ENCODE measurements at regions not wholly inside any gene's neighbourhood (a gene's known extent, or its start where the extent isn't known, plus 50 kb on each side); places are given as distances from the start of the nearest gene placed in this dataset.

DNA sequence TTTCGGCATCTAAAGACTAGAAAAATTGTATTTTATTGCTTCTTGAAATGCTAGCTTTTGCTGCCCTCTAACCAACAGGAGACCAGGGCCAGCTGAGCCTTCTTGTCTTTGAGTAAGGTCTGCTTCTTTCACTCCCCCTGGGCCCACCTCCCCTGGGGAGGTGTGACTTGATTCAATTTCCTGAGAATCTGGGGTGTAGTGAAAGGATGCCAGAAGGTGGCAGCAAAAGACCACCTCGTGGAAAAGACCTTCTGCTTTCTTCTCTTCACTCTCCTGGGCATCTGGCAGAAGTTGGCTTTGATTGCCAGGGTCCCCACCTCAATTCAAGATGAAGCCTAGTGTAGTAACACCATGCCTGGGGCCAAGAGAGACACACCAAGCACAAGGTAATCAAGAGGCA is 96.5 kb upstream of the MAOA start:
- Histone ChIP-seq H3K18ac (ENCODE audit: low read length) (no peak overlapping the region), H2BK12ac (ENCODE audit: low read length) (no peak overlapping the region), H3K9ac (ENCODE audit: low read length) (no peak overlapping the region), H3K27me3 (ENCODE audit: insufficient read depth, low read length) (no peaks in the 10 kb centered on the region), H3K27ac (ENCODE audit: low read depth, low read length) (no peak overlapping the region), H2BK5ac (ENCODE audit: low read depth, low read length, poor library complexity) (no peak overlapping the region), H3K4me1 (ENCODE audit: control insufficient read depth in 1 of 2, insufficient read depth in 2 of 2, low read length in 2 of 2) (no peaks in the 10 kb centered on the region), H2AFZ (ENCODE audit: insufficient read depth, low read length, poor library complexity) (no peak overlapping the region), H3K14ac (ENCODE audit: low read length) (no peak overlapping the region), H3K79me2 (ENCODE audit: control insufficient read depth, insufficient read depth, low read length, poor library complexity) (no peaks in the 10 kb centered on the region), H3K9me3 (ENCODE audit: insufficient read depth, low read depth, low read length) (no peaks in the 10 kb centered on the region), H3K4me3 (ENCODE audit: low read depth, low read length) (no peak overlapping the region), H4K8ac (ENCODE audit: low read depth, low read length) (no peak overlapping the region), H3K23ac (ENCODE audit: low read length) (no peak overlapping the region), H3K4me2 (ENCODE audit: low read length) (no peak overlapping the region), H2BK120ac (ENCODE audit: insufficient read depth, low read length, poor library complexity) (no peak overlapping the region), H3K4ac (ENCODE audit: low read depth, low read length) (no peak overlapping the region), H3K36me3 (ENCODE audit: control insufficient read depth in 1 of 2, insufficient read depth in 2 of 2, low read length in 2 of 2) (no peaks in the 10 kb centered on the region), H3K79me1 (ENCODE audit: low read length) (no peaks in the 10 kb centered on the region), H4K91ac (ENCODE audit: low read depth, low read length) (no peak overlapping the region), H4K12ac (ENCODE audit: low read depth, low read length) (no peak overlapping the region), H2AK5ac (ENCODE audit: low read length) (no peak overlapping the region)
- DNase-seq = peak in 1 of 2 donors; percentile 57
- no CpG with 5 or more reads among the region's 2 CpGs for WGBS (ENCODE audit: extremely low coverage, insufficient coverage, insufficient read length)

DNA sequence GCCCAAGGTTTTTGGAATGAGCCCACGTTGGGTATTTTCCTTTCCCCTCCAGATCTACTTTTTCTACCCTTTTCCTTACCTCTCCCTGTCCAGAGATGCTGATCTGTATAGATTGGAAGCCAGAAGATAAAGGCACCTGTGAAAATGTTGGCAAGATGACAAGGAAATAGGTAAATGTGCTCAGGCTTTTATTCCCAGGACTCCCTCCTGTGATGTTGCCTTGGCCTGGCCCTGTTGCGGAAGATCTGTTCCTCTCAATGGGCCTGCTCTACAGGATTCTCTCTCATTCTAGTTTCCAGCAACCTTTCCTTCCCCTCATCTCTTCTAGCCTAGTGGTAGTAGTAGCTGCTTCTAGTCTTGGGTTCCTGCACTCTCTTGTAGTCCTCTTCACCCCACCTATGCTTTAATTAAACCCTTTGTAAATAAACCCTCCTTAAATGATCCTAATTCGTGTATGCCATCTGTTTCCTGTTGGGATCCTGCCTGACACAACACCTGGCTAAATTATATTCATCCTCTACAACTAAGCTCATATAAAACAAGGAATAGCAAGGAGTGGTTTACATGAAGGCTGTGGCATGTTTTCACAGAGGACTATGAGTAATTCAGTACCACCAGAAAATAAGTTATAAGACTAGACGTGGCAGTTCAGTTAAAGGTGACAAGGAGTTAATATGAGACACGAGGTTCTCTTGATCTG is 95.7 kb upstream of the MAOA start:
- no peak overlapping the region for H3K4me3 ChIP-seq (ENCODE audit: low read depth, low read length)
- H3K23ac ChIP-seq (ENCODE audit: low read length) = no peak overlapping the region
- H3K79me2 ChIP-seq (ENCODE audit: control insufficient read depth, insufficient read depth, low read length, poor library complexity) = no peaks in the 10 kb centered on the region
- H3K4ac ChIP-seq (ENCODE audit: low read depth, low read length) = no peak overlapping the region
- H2AFZ ChIP-seq (ENCODE audit: insufficient read depth, low read length, poor library complexity) = no peak overlapping the region
- H3K14ac ChIP-seq (ENCODE audit: low read length) = no peak overlapping the region
- no peaks in the 10 kb centered on the region for H3K79me1 ChIP-seq (ENCODE audit: low read length)
- WGBS (ENCODE audit: extremely low coverage, insufficient coverage, insufficient read length) = no CpG with 5 or more reads among the region's 5 CpGs
- H3K9me3 ChIP-seq (ENCODE audit: insufficient read depth, low read depth, low read length) = no peaks in the 10 kb centered on the region
- no peak for DNase-seq
- H3K27me3 ChIP-seq (ENCODE audit: insufficient read depth, low read length) = no peaks in the 10 kb centered on the region
- H3K9ac ChIP-seq (ENCODE audit: low read length) = no peak overlapping the region
- H3K4me2 ChIP-seq (ENCODE audit: low read length) = no peak overlapping the region
- no peaks in the 10 kb centered on the region for H3K4me1 ChIP-seq (ENCODE audit: control insufficient read depth in 1 of 2, insufficient read depth in 2 of 2, low read length in 2 of 2)
- H2BK12ac ChIP-seq (ENCODE audit: low read length) = peak overlapping the region; percentile 22
- no peaks in the 10 kb centered on the region for H3K36me3 ChIP-seq (ENCODE audit: control insufficient read depth in 1 of 2, insufficient read depth in 2 of 2, low read length in 2 of 2)
- H3K27ac ChIP-seq (ENCODE audit: low read depth, low read length) = no peak overlapping the region
- no peak overlapping the region for H4K8ac ChIP-seq (ENCODE audit: low read depth, low read length)
- H4K12ac ChIP-seq (ENCODE audit: low read depth, low read length) = no peak overlapping the region
- no peak overlapping the region for H2BK5ac ChIP-seq (ENCODE audit: low read depth, low read length, poor library complexity)
- no peak overlapping the region for H2BK120ac ChIP-seq (ENCODE audit: insufficient read depth, low read length, poor library complexity)
- H2AK5ac ChIP-seq (ENCODE audit: low read length) = no peak overlapping the region
- H4K91ac ChIP-seq (ENCODE audit: low read depth, low read length) = no peak overlapping the region
- H3K18ac ChIP-seq (ENCODE audit: low read length) = no peak overlapping the region

DNA sequence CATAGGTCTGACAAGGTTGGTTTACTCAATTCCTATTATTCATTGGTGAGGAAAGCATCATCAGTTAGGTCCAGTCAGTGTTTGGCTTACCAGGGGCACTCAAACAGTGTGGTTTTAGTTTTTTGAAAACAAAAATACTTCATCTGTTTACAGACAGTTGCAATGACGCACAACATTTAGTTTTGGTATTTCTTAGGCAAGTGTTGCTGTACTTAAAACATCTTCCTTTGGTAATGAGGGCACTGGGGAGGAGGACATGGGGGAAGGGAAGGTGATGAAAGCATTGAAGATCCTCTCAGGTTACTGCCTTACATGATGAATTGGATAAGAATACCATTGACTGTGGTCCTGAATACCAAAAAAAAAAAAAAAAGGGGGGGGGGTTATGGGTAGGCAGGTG is 93.7 kb upstream of the MAOA start:
- no peak overlapping the region for H3K9ac ChIP-seq (ENCODE audit: low read length)
- H4K12ac ChIP-seq (ENCODE audit: low read depth, low read length) = no peak overlapping the region
- no CpG with 5 or more reads among the region's 1 CpG for WGBS (ENCODE audit: extremely low coverage, insufficient coverage, insufficient read length)
- no peak overlapping the region for H3K4me3 ChIP-seq (ENCODE audit: low read depth, low read length)
- H3K4me1 ChIP-seq (ENCODE audit: control insufficient read depth in 1 of 2, insufficient read depth in 2 of 2, low read length in 2 of 2) = no peaks in the 10 kb centered on the region
- H3K23ac ChIP-seq (ENCODE audit: low read length) = no peak overlapping the region
- H2BK5ac ChIP-seq (ENCODE audit: low read depth, low read length, poor library complexity) = no peak overlapping the region
- no peaks in the 10 kb centered on the region for H3K79me1 ChIP-seq (ENCODE audit: low read length)
- no peaks in the 10 kb centered on the region for H3K79me2 ChIP-seq (ENCODE audit: control insufficient read depth, insufficient read depth, low read length, poor library complexity)
- H4K8ac ChIP-seq (ENCODE audit: low read depth, low read length) = no peak overlapping the region
- peak; percentile 20 to 72 for DNase-seq
- H2AK5ac ChIP-seq (ENCODE audit: low read length) = no peak overlapping the region
- H3K36me3 ChIP-seq (ENCODE audit: control insufficient read depth in 1 of 2, insufficient read depth in 2 of 2, low read length in 2 of 2) = no peaks in the 10 kb centered on the region
- no peak overlapping the region for H3K4me2 ChIP-seq (ENCODE audit: low read length)
- no peak overlapping the region for H2BK120ac ChIP-seq (ENCODE audit: insufficient read depth, low read length, poor library complexity)
- H3K18ac ChIP-seq (ENCODE audit: low read length) = no peak overlapping the region
- no peaks in the 10 kb centered on the region for H3K9me3 ChIP-seq (ENCODE audit: insufficient read depth, low read depth, low read length)
- H2BK12ac ChIP-seq (ENCODE audit: low read length) = no peak overlapping the region
- no peak overlapping the region for H2AFZ ChIP-seq (ENCODE audit: insufficient read depth, low read length, poor library complexity)
- no peak overlapping the region for H4K91ac ChIP-seq (ENCODE audit: low read depth, low read length)
- H3K27me3 ChIP-seq (ENCODE audit: insufficient read depth, low read length) = no peaks in the 10 kb centered on the region
- H3K4ac ChIP-seq (ENCODE audit: low read depth, low read length) = no peak overlapping the region
- no peak overlapping the region for H3K14ac ChIP-seq (ENCODE audit: low read length)
- H3K27ac ChIP-seq (ENCODE audit: low read depth, low read length) = no peak overlapping the region

GRCh38 chrX:43564953-43565352 is 91.1 kb upstream of the MAOA start:
- Histone ChIP-seq H4K91ac (ENCODE audit: low read depth, low read length) (no peak overlapping the region), H3K79me1 (ENCODE audit: low read length) (no peaks in the 10 kb centered on the region), H2BK12ac (ENCODE audit: low read length) (no peak overlapping the region), H2AK5ac (ENCODE audit: low read length) (no peak overlapping the region), H4K12ac (ENCODE audit: low read depth, low read length) (no peak overlapping the region), H4K8ac (ENCODE audit: low read depth, low read length) (no peak overlapping the region), H3K4me1 (ENCODE audit: control insufficient read depth in 1 of 2, insufficient read depth in 2 of 2, low read length in 2 of 2) (no peaks in the 10 kb centered on the region), H3K27me3 (ENCODE audit: insufficient read depth, low read length) (no peaks in the 10 kb centered on the region), H3K4ac (ENCODE audit: low read depth, low read length) (no peak overlapping the region), H3K9me3 (ENCODE audit: insufficient read depth, low read depth, low read length) (no peaks in the 10 kb centered on the region), H2BK120ac (ENCODE audit: insufficient read depth, low read length, poor library complexity) (no peak overlapping the region), H3K4me3 (ENCODE audit: low read depth, low read length) (no peak overlapping the region), H3K23ac (ENCODE audit: low read length) (no peak overlapping the region), H3K79me2 (ENCODE audit: control insufficient read depth, insufficient read depth, low read length, poor library complexity) (no peaks in the 10 kb centered on the region), H3K27ac (ENCODE audit: low read depth, low read length) (no peak overlapping the region), H2AFZ (ENCODE audit: insufficient read depth, low read length, poor library complexity) (no peak overlapping the region), H3K9ac (ENCODE audit: low read length) (no peak overlapping the region), H3K18ac (ENCODE audit: low read length) (no peak overlapping the region), H3K36me3 (ENCODE audit: control insufficient read depth in 1 of 2, insufficient read depth in 2 of 2, low read length in 2 of 2) (no peaks in the 10 kb centered on the region), H3K4me2 (ENCODE audit: low read length) (no peak overlapping the region), H3K14ac (ENCODE audit: low read length) (no peak overlapping the region), H2BK5ac (ENCODE audit: low read depth, low read length, poor library complexity) (no peak overlapping the region)
- no CpG with 5 or more reads among the region's 2 CpGs for WGBS (ENCODE audit: extremely low coverage, insufficient coverage, insufficient read length)
- DNase-seq = peak; percentile 13 to 68

Data from trophoblast cell (in vitro differentiated cells and primary cell).